Lower leg skin (tissue), 4 donors: ENCODE measurements at regions not wholly inside any gene's neighbourhood (a gene's known extent, or its start where the extent isn't known, plus 50 kb on each side); places are given as distances from the start of the nearest gene placed in this dataset.

Experiments
- DNase-seq, 2 donors: peaks; one replicate each; pipeline ENCODE4 v3.0.0-alpha.2; 2019; ENCODE audit warnings: low spot score in 2 of 2
- H3K4me3 ChIP-seq: fragments of 200-600 bp; sonication (generic); 2 replicates; pipeline ENCODE4 v1.5.1; 2017; ENCODE audit warnings: mild to moderate bottlenecking, low read depth; ENCODE audit not compliant: poor library complexity, severe bottlenecking
- CTCF ChIP-seq, 3 donors: fragments of 450-650 bp; IDR thresholded peaks; one replicate each; pipeline ENCODE4 v1.5.1; 2016; ENCODE audit warnings: antibody characterized with exemption in 3 of 3, mild to moderate bottlenecking in 3 of 3, moderate library complexity in 2 of 3
- POLR2A ChIP-seq, 2 donors: fragments of 450-650 bp; IDR thresholded peaks; one replicate each; pipeline ENCODE4 v1.6.1; 2016 to 2017; ENCODE audit warnings: antibody characterized with exemption in 2 of 2, mild to moderate bottlenecking in 1 of 2, moderate library complexity in 1 of 2
- WGBS, 2 donors: methylation state at CpG; one replicate each; pipeline ENCODE4 v1.1.5; 2018; 5-methylcytosine and 5-hydroxymethylcytosine counted together
- intact Hi-C: fragments of 100-400 bp; cut with DNase I; formaldehyde crosslinking; loops from one replicate; pipeline ENCODE4 v1.15.0; 2023; ENCODE audit warnings: low total_unique reads

DNA sequence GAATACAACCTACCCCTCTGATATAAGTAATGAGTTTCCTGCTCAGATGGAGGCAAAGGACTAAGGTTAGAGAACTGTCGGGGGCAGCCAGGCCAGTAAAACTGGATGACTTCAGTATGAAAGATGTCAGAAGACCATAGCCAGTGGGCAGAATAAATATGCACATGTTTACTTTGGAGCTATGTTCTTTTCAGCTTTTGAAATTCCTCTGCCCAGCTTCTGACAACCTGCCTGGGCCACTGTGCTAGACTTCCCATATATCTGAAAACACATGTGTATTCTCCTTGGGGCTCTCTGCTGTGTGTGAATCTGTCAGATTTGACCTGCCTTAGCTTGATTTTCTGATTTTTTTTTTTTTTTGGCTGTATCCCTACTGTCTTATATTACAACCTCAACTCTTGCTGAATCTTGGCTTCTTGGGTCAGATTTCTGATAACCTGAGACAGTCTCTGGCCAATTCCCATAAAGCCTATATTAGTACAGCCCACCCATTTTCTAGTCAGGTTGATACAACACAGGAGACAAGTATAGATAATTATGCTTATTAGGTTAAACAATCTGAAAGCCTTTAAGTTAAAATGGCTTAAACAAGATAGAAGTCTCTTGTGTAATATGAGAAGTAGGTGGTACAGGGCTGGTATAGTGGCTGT lies 76.6 kb upstream of the PRLR start:
- TF ChIP-seq POLR2A (IDR thresholded peaks at IDR 0.05) (no peak), CTCF (IDR thresholded peaks at IDR 0.05) (no peak)
- intact Hi-C loops, result no loop called here
- DNase-seq, result no peak
- H3K4me3 ChIP-seq, result no peak overlapping the region
- 57 to 60% methylated on average over 1 of the region's 1 CpG for WGBS, 2 donors

GRCh38 chr5:35305336-35306020 lies 75.2 kb upstream of the PRLR start:
- H3K4me3 ChIP-seq, result no peak overlapping the region
- WGBS, 2 donors, result 57 to 59% methylated on average over 2 of the region's 2 CpGs
- no peak for TF ChIP-seq POLR2A (IDR thresholded peaks at IDR 0.05)
- TF ChIP-seq CTCF (IDR thresholded peaks at IDR 0.05), result no peak
- no peak for DNase-seq
- intact Hi-C loops, result no loop called here

DNA sequence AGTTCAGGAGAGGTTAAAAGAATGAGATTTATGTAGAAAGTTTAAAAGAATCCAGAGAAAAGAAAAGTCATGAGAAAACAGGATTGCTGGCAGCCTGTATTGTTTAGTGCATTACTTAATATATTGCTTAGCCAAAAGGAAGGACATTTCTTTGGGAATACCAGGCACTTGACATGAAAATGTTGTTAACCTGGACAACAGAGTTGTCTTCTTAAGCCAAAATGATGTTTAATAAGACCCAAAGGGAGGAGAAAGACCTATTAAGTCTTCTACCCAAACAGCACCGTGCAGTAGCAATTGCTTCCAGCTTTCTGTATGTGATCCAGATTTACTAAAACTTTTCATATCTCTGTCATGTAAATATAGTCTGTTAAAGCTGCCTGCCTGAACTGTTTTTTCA lies 74.0 kb upstream of the PRLR start:
- no peak for TF ChIP-seq POLR2A (IDR thresholded peaks at IDR 0.05)
- no peak for DNase-seq
- intact Hi-C loops, result no loop called here
- no peak overlapping the region for H3K4me3 ChIP-seq
- 23 to 25% methylated on average over 1 of the region's 1 CpG for WGBS, 2 donors

GRCh38 chr5:35303152-35303551 lies 72.9 kb upstream of the PRLR start:
- TF ChIP-seq CTCF (IDR thresholded peaks at IDR 0.05), result no peak
- TF ChIP-seq POLR2A (IDR thresholded peaks at IDR 0.05), result no peak
- H3K4me3 ChIP-seq, result no peak overlapping the region
- intact Hi-C loops, result no loop called here
- 51 to 65% methylated on average over 2 of the region's 2 CpGs for WGBS, 2 donors
- DNase-seq, result no peak

DNA sequence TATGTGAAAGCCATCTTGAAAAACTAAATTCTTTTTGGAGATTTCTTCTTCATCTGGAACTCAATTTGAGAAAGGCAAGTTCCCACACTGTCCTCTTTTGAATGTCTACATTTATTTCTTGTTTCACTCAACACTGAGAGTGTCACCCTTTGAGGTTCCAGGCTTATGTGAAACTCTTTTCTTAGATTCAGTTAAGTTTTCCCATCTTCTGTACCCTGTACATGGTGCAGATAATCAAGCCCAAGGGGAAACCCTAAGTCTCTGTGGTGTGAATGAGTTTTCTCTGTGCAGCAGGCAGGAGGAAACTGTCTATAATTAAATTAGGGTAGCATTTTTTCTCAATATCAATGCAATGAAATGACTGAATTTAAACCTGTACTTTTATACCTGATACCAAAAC lies 72.3 kb upstream of the PRLR start:
- intact Hi-C loops, result no loop called here
- DNase-seq, result no peak
- no peak for TF ChIP-seq CTCF (IDR thresholded peaks at IDR 0.05)
- TF ChIP-seq POLR2A (IDR thresholded peaks at IDR 0.05), result no peak
- no peak overlapping the region for H3K4me3 ChIP-seq

- intact Hi-C loops, result no loop called here
- no peak for DNase-seq
- no peak overlapping the region for H3K4me3 ChIP-seq
- TF ChIP-seq CTCF (IDR thresholded peaks at IDR 0.05) (no peak), POLR2A (IDR thresholded peaks at IDR 0.05) (no peak)
- WGBS, 2 donors, result 91 to 92% methylated on average over 3 of the region's 3 CpGs
Observed at GRCh38 chr5:35297755-35298154, 67.5 kb upstream of the PRLR start.
